Hematopoietic multipotent progenitor cell (in vitro differentiated cells): ENCODE measurements at regions not wholly inside any gene's neighbourhood (a gene's known extent, or its start where the extent isn't known, plus 50 kb on each side); places are given as distances from the start of the nearest gene placed in this dataset.

Experiments used
- DNase-seq, 3 donors: peaks; one replicate each; pipeline ENCODE4 v3.0.0-alpha.2; 2011 to 2015; ENCODE audit warnings: low read depth in 2 of 3, low spot score in 2 of 3

DNA sequence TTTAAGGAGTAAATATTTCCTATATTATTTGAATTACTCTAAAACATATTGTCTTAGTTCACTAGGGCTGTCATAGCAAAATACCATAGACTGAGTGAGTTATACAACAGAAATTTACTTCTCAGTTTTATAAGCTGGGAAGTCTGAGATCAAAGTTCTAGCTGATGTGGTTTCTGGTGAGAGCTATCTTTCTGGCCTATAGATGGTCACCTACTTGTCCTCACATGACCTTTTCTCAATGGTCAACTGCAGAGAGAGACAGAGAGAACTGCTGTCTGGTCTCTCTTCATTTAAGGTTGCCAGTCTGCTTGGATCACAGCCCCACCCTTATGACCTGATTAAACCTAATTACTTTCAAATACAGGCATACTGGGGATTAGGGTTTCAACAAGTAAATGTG is 490.9 kb downstream of the FBXO15 start:
- DNase-seq: no peak

DNA sequence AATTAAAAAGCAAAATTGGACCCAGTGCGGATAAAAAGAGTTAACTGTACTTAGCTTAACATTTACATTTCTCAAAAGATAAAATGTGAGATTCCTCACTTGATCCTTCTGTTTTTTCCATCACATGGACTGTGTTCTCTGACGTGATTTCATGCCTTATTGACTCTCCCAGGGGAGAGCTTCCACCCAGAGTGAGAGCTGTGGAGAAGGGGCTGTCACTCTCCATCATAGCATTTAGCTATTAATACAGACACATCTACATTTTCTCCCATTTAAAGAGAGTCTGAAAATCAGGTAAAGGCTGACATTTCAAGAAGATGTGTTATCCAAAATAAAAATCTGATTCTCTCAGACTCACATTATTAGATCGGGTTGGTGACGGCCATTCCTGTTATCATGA is 493.8 kb downstream of the FBXO15 start:
- DNase-seq: no peak

DNA sequence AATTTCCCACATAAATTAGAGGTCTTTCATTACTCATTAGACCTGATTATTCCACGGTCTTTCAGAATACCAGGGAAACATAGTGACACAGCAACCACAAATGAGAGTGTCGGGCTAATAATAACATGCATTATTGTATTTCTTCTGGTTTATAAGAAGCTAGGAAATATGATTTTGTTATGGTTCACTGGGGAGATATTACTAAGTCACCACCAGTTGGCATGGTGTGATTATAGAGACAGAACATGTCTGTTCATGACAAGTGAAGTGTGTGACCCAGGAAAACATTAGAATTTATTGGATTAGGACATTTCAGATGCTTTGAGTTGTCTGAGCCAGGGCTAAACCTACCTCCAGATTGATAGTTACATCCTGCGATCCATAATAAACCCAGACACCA is 494.4 kb downstream of the FBXO15 start:
- DNase-seq: no peak

DNA sequence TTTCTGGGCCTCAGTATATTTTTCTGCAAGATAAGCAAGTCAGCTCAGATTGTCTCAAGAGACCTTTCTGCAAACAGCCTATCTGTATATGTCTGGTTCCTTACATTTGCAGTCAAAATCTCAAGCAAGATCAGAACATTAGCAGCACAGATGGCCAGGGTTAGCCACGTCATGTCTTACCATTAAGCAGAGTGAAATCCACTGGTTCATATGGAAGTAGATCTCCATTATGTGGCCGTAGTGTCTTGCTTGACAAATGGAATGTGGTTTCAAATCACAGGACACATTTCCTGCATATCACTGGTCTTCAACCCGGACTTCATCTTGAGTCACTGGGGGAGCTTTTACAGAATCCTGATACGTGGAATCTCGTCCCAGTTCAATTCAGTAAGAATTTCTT is 500.2 kb downstream of the FBXO15 start:
- DNase-seq: no peak

DNA sequence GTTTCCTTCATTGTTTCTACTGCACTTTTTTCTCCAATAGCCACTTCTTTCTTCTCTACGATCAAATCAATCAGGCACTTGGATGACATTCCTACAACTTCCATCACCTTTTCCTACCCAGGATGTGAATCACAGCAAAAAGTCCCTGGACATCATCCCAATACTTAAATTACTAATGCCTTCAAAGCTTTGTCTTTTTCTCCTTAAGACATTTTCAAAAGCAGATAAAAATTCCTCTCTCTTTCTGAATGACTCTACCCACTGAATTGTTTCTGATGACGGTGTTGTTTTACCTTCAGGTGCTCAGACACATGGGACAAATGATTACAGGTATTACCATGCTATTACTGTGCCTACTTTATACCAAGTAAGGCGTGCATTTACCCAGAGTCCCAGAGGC is 500.9 kb downstream of the FBXO15 start:
- DNase-seq: no peak

DNA sequence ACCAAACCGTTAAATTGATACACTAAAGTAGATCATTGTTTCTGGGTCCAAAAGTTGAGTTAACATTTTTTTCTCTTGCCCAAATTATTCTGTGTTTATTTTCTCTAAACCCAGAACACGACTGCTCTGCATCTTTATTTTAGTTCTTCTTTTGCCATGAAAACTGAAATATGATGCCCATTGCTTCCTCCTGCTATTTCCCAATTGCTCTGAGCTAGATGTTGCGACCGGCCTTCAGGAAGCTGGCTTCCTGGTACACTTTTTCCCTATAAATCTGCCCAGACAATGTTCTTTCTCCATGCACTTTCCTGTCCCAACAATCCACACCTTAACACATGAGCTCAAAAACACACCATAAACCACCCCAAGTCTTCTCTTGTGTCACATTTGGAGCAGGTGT is 501.4 kb downstream of the FBXO15 start:
- DNase-seq: no peak

DNA sequence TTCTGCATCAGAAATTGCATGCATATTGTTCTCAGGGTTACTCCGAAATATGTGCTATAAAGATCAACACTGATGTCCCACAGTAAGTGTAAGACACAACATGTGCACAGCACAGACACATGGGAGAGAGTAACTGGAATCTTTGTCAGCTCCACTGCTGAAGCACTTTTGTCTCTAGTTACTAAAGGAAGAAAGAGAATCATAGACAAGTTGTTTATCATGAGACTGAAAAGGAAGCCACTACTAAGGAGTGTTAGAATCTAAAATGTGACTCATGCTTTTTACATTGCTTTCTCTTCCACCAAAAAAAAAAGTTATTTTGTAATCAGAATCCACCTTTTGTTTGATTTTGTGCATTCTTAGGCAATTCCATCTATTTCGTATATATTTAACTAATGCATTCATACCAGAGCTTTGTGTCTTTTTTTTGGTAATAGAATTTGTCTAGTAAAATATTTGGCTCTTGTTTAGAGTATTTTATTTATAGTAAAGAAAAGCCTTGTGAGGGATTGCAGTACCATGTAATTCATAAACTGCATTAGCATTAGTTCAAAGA is 502.4 kb downstream of the FBXO15 start:
- no peak for DNase-seq

- no peak for DNase-seq
These were observed 507.8 kb downstream of the FBXO15 start for GRCh38 chr18:73639788-73640187.

DNA sequence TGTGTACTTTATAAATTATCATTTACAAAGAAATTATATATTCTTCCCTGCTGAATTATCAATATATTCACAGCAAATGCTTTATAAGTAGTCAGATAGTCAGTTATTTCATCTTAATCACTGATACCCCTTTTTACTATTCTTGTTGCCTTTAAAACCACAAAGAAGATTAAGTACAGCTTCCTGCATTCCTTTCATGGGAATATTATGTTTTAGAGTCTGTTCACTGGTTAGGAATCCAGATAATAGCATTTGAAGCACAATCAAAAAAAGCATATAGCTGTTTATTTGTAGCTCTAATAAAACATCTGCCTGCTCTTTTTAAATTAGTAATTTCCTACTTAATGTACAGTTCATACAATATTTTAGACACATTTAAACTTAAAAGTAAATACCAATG is 508.9 kb downstream of the FBXO15 start:
- DNase-seq: no peak

DNA sequence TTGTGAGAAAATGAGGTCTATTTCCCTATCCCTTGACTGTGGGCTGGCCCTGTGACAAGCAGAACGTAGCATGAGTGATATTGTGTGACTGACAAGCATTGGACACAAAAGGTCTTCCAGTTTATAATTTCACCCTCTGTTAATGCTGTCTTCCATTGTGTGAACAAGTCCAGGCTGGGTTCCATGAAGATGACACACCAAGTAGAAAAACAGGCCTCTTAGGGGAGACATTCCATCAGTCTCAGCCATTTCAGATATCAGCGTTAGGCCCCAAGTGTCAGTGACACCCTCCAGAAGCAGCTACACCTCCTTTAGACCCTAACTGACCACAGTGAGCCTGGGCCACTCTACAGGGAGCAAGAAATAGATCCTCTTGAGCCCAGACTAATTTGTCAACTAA is 511.3 kb downstream of the FBXO15 start:
- no peak for DNase-seq

DNA sequence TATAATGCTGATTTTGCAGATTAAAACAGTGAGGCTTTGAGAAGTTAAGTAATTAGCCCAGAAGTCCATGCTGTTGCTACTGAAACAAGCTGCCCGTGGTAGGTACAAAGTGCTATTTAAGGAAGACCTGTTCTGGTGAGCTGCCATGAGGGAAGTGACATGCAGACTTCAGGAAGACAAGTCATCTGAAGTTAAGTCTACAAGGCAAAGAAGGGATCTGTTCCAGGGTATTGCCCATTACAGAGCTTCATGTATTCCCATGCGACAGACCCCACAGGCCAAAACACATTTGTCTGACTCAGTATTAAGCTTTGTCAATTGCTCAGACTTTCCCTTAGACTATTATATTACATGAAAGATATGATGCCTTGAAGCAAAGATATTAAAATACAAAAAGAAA is 520.8 kb downstream of the FBXO15 start:
- DNase-seq: no peak

DNA sequence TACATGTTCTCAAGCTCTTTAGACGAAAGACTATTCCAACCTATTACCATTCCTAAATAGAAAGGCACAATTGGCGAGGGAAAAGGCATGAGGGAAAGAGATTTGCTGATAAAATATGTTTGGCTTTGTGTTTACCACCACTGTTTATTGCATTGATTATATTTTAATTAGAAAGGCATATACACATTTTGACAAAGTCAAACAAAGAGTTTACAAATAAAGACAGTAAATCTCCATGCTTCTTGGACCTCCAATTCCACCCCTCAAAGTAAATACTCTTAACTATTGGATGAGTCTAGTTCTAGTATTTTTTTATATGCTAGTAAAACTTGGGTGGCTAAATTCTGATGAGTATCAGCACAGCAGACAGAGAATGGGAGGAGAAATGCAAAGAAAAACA is 521.4 kb downstream of the FBXO15 start:
- no peak for DNase-seq

GRCh38 chr18:73621091-73621490 is 526.5 kb downstream of the FBXO15 start:
- no peak for DNase-seq

DNA sequence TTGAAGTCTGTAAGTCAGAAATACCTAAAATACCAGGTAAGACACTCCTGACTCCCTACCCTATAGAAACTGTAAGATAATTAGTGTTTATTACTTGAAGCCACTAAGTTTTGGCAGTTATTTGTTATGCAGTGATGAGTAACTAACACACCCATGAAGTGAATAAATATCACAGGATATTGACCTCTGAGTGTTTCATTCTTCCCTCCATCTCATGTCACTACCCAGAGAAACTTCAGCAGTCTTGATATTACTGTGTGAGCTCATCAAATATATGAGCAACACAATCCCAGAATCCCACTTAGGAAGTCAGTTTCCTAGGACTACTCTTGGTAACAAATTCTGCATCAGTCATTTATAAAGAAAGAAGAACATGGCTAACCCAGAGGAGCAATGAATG is 529.7 kb downstream of the FBXO15 start:
- DNase-seq: no peak

GRCh38 chr18:73615506-73615905 is 532.1 kb downstream of the FBXO15 start:
- no peak for DNase-seq

GRCh38 chr18:73614812-73615211 is 532.8 kb downstream of the FBXO15 start:
- no peak for DNase-seq

DNA sequence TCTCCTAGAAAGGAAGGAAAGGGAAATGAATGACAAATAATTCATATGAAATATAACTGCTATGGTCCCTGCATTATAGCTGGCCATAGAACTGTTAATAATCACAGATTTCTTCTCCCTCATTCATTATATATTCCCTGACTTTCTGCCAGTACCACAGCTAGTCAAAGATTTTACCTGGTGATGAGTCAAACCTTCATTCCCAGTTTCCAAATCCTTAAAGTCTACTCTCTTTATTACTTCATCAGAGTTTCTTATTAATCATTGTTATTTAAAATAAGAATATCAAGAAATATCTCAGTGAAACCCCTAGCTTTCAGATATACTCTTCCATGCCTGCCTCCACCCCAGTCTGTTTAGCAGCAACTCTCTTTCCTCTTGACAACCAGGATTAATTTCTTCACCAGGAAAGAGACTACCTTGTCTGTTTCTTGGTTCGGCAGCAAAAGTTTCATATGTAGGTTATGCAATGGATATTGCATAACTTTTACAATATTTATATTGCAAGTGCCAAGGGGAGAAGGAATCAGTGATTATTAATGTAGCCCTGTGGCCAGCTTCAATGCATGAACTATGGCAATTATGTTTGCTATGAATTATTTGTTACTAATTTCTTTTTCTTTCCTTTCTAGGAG is 533.8 kb downstream of the FBXO15 start:
- no peak for DNase-seq

DNA sequence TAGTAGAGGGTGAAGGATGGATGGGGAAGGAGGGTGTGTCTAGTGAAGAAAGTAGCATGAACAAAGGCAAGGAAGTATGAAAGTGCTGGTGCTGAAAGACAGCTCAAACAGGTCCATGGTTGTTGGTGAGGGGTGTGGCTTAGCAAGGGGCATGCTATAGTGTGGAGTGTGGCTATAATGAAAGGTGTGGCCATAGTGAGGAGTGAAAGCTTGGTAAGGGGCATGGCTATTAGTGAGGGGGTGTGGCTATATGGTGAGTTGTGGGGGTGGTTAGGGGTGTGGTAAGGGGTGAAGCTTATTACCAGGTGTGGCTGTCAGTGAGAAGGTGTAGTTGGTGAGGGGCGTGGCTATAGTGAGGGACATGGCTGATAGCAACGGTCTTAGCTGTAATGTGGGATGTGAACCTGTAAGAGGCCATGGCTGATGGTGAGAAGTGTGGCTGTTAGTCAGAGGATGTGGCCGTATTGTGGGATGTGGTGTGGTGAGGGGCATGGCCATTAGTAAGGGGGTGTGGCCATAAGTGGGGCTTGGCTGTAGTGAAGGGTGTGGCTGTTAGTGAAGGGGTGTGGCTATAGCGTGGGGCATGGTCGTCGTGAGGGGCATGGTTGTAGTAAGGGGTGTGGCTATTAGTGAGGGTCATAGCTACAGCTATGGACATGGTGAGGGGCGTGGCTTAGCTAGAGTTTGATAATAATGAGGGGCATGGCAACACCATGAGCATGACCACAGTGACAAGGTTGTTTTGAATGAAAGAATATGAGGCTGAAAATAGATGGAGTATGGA is 549.6 kb downstream of the FBXO15 start:
- DNase-seq: no peak

DNA sequence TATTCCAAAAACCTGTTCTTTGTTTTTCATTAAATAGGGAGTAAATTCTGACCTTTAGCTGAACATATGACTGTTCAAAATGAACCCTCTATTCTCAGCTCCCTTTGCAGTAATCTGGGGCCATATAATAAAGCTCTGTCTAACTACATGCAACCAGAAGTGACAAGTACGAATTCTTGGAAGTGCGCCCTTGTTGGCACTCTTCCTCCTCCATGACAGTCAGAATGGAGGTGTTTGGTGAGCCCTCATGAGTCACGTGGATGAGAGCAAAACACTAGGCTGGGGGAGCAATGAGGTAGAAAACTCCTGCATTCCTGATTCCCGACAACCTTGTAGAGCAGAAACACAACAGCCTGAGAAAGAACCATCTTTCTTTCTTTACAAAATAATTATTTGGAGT is 552.9 kb downstream of the FBXO15 start:
- DNase-seq: no peak

GRCh38 chr18:73593207-73593606 is 554.4 kb downstream of the FBXO15 start:
- DNase-seq: no peak

- DNase-seq: no peak
These were observed 556.7 kb downstream of the FBXO15 start for GRCh38 chr18:73590950-73591349.

DNA sequence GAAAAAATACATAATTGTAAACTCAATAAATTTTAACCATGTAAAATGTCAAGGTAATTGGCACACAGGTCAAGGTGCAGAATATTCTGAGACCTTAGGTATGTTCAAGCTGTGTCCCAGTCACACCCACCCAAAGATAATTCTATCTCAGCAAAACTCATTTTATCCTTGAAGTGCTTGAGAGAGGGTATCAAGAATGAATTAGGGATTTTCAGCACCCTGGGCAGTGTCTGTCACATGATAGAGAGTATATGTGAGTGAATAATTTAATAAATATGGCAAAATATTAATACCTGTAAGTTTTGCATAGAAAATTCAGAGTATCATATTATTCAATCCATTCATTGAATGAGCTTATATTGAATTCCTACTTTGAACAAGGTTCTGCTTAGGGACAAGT is 567.9 kb downstream of the FBXO15 start:
- DNase-seq: no peak
